GM18907 (cell line): ENCODE measurements at regions not wholly inside any gene's neighbourhood (a gene's known extent, or its start where the extent isn't known, plus 50 kb on each side); places are given as distances from the start of the nearest gene placed in this dataset.

ENCODE experiments used
- ATAC-seq: cut with Tn5 transposase; IDR thresholded peaks from one replicate; pipeline ENCODE4 v1.9.1; 2021; ENCODE audit warnings: mild to moderate bottlenecking, moderate library complexity; ENCODE audit not compliant: unreplicated experiment

DNA sequence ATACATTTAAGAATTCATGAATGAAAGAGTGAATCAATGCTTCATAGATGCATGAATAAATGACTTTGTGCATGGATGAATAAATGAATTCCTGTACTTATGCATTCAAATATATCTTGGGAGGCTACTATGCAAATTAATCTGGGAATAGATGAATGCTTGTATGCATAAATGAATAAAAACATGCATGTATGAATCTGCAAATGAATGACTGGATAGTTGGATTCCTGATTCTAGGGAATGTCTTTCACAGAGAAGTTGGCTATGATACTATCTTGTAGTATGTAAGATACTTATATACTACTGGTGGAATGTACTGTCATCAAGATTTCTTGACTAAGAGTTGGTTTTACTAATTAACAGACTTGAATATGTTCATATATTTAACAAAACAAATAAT lies 75.3 kb upstream of the ASTN2 start:
- ATAC-seq, result no peak

DNA sequence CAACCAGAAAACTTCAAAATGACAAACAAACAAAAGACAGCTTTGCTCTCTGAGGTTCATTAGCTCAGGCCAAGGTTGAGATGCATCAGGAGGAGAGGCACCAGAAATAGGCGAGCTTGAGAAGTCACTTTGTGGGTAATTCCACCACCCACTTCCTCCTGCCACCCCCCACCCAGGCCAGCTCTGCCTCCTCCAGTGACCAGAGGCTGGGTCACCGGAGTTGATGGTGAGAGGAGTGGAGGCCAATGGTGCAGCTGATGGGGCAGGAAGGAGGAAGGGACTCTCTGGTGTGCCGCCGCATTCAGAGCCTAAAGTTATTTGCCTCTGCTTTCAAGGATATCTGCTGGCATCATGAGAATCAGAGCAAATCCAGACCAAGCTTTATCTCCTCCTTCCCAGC lies 73.8 kb upstream of the ASTN2 start:
- no peak for ATAC-seq

- peak; percentile 96 for ATAC-seq
These were observed 72.8 kb upstream of the ASTN2 start for GRCh38 chr9:117487555-117488175.

DNA sequence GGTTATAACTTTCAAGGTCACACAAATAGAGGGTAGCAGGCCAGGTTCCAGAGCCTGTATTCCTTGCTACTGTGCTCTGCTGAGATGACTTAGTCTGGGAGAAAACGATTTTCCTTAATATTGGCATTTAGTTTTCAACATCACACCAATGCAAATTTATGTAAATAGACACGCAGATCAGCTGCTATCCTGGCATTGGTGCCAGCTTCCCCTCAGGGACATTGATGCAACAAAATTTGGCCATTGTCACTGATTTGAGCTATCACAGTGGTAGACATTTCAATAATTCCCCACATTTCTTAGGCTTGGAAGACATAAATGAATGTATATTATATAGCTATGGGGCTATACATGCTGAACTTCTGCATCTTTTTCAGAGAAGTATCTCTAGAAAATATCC lies 71.6 kb upstream of the ASTN2 start:
- no peak for ATAC-seq

DNA sequence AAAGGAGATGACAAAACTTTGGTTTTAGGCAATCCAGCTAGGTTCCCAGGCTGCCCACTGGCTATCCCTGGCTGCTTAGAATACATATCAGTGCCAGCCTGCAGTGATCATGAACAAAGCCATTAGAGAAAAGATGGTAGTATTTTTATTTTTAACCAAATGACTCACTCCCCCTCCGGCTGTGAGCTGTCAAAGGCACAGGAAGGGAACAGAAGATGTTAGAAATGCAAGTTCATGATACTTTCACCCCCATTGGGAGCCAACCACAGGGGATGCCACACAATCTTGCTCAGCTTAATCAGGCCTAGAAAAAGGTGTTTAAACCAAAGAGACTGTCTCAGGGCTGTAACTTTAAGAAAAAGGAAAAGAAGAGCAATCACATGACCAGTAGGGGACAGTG lies 70.3 kb upstream of the ASTN2 start:
- no peak for ATAC-seq

DNA sequence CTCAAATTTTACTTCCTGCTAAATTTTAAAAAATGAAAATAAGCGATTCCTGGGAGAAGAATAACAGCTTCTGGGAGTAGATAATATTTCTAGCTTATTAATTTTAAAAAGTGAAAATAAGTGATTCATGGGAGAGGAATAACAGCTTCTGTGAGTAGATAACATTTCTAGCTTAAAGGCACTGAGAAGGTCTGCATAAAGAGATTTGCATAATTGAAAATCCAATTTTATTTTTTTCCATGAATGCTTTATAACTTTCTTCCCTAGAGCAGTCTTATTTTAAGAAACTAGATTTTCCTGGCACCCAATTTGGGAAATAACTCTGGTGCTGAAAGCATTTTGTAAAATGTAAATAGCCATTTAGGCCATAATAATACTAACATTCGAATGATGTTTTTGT lies 65.9 kb upstream of the ASTN2 start:
- no peak for ATAC-seq

DNA sequence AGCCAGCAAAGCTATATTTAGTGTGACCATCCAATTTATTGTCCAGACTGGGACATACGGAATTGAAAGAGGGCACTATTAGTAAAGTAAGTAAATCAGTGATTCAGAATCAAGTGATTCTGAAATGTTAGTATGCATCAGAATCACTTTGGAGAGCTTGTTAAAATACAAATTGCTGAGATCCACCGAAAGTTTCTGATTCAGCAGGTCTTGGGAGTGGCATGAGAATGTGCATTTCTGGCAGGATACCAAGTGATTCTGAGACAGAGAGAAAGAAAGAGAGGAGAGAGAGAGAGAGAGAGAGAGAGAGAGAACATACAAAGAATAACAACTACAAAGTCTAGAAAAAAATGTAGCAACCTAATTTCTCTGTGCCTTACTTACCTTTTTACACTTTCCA lies 65.4 kb upstream of the ASTN2 start:
- no peak for ATAC-seq

GRCh38 chr9:117473293-117473692 lies 58.4 kb upstream of the ASTN2 start:
- ATAC-seq, result no peak

GRCh38 chr9:117470902-117471301 lies 56.0 kb upstream of the ASTN2 start:
- ATAC-seq, result no peak

DNA sequence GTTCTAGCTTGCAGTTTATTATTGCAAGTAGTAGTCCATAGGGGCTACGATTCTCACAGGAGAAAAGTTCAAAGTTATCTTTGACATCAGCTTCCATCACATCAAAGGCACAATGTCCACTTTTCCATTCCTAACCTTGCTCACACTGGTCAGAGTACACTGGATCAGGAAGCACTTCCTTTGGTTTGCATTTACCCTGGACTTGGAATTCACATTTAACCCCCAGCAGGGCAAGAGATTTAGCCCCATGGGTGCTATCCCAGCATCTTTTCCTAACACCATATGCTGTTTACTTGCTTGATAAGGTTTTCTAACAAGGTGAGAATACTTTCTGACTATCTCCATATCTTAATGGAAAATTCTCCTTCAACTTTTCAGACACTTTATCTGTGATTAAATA lies 55.6 kb upstream of the ASTN2 start:
- ATAC-seq, result no peak

DNA sequence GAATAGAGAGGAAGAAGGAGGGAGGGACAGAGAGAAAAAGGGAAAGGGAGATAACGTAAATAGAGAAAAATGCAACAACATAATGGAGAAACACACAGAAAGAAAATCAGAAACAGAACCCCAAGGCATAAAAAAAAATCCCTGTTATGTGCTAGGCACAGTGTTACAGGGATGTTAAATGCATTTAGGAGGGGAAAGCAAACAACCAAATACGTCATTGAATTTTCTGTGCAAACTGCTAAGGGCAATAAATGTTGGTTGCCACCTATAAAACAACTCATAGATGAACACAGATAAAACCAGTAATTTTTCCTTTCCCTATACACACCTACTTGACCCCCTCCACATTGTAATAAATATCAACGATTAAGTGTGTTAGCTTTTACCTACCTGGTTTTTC lies 51.3 kb upstream of the ASTN2 start:
- ATAC-seq, result no peak

GRCh38 chr9:117465706-117466105 lies 50.8 kb upstream of the ASTN2 start:
- ATAC-seq, result no peak

GRCh38 chr9:117464941-117465616 lies 50.2 kb upstream of the ASTN2 start:
- no peak for ATAC-seq
